ENCODE measurements at regions not wholly inside any gene's neighbourhood (a gene's known extent, or its start where the extent isn't known, plus 50 kb on each side); places are given as distances from the start of the nearest gene placed in this dataset.

DNA sequence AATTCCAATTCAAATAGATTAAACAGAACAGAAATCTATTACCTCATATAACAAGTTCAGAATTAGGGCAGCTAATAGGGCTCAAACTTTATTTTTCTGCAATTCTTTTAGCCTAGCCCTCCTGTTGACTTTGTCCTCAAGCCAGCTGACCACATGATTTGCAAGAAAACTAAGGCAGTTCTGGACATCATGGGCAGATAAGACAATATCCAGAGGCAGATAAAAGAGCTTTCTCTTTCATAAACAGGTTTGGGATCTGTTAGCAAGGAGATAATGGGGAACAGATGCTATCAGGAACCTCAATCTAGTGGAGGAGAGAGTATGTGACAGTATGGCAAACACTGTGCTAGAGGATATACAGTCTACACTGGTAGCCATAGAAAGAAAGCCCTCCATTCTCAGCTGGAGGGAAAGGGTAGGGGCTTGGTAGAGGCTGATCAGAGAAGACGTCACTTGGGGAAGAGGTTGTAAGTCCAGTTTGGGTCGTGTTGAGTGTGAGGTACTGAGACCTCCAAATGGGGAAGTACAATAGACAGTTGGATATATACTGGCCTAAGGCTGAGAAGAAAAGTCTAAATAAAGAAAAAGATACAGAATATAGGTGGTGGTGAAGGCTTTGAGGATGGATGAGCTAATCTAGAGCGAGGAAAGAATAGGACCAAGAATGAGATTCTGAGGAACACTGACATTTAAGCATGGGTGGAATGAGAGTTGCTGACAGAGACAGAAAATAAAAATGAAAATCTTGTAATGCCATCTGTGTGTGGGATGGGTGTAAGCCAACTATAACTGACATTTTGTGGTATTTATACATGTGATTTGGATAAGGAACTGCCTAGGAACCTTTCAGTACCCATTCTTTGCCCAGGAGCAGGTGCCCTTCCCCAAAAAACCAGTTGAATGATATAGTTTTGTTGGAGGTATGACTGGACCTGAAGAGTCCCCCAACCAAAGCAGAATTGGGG is 67.4 kb downstream of the CYB561 start:
- TF ChIP-seq, protein P1, sequence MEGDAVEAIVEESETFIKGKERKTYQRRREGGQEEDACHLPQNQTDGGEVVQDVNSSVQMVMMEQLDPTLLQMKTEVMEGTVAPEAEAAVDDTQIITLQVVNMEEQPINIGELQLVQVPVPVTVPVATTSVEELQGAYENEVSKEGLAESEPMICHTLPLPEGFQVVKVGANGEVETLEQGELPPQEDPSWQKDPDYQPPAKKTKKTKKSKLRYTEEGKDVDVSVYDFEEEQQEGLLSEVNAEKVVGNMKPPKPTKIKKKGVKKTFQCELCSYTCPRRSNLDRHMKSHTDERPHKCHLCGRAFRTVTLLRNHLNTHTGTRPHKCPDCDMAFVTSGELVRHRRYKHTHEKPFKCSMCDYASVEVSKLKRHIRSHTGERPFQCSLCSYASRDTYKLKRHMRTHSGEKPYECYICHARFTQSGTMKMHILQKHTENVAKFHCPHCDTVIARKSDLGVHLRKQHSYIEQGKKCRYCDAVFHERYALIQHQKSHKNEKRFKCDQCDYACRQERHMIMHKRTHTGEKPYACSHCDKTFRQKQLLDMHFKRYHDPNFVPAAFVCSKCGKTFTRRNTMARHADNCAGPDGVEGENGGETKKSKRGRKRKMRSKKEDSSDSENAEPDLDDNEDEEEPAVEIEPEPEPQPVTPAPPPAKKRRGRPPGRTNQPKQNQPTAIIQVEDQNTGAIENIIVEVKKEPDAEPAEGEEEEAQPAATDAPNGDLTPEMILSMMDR (IDR thresholded peaks at IDR 0.05; ENCODE audit: poor library complexity, severe bottlenecking): no peak
- TF ChIP-seq EP300 (conservative IDR thresholded peaks at IDR 0.05; ENCODE audit: poor library complexity, severe bottlenecking): no peak
